Epithelial cell of proximal tubule (primary cell): ENCODE measurements at regions not wholly inside any gene's neighbourhood (a gene's known extent, or its start where the extent isn't known, plus 50 kb on each side); places are given as distances from the start of the nearest gene placed in this dataset.

ENCODE experiments used
- DNase-seq: peaks from one replicate; pipeline ENCODE4 v3.0.0-alpha.2; 2011; ENCODE audit warnings: low read depth
- H3K4me3 ChIP-seq: 2 replicates; pipeline ENCODE4 v1.5.1; 2011; ENCODE audit warnings: low read depth, mild to moderate bottlenecking, low read length
- TF ChIP-seq, protein P1 (sequence below): conservative IDR thresholded peaks from 2 replicates; pipeline ENCODE4 v1.5.1; 2012; ENCODE audit warnings: low read depth, mild to moderate bottlenecking, low read length

DNA sequence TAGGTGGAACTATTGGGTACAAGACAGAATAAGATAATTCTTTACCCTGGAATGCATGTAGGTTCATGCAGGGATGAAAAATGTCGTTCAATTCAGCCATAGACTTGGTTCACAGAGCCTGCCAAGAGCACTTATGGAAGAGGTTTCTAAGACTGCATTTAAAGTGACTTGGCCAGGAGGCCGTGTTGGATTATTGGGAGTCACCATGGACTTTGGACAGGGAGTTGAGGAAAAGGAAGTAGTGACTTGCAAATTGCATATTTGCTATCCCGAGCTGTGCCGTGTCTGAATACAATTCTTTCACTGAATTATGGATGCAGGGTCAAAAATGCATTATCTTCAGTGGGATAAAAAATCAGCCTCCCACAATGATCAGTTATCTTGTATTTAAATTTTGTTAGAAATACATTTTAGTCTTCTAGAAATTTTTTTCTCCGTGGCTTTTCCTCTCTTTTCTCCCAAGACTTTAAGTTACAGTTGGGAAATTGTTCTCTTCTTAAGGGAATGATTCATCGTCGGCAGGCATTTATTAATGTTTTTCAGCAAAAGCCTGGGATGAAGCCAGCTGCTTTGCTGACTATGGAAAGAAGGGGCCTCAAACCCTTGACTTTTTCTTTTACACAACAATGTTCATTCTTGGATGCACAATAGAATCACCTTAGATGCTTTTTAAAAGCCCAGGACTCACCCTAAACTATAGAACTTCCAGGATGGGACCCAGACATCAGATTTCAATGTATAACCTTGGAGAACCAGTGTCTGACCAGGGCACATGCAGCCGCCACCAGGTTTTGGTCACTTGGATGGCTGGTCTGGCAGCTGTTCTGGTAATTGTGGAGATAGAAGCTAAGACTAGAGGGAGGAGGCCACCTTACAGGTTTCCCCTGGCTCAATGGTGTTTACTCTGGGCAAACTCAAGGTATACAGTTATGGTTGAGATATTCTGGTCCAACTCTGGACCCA lies 70.8 kb downstream of the FAT3 start:
- TF ChIP-seq, protein P1, sequence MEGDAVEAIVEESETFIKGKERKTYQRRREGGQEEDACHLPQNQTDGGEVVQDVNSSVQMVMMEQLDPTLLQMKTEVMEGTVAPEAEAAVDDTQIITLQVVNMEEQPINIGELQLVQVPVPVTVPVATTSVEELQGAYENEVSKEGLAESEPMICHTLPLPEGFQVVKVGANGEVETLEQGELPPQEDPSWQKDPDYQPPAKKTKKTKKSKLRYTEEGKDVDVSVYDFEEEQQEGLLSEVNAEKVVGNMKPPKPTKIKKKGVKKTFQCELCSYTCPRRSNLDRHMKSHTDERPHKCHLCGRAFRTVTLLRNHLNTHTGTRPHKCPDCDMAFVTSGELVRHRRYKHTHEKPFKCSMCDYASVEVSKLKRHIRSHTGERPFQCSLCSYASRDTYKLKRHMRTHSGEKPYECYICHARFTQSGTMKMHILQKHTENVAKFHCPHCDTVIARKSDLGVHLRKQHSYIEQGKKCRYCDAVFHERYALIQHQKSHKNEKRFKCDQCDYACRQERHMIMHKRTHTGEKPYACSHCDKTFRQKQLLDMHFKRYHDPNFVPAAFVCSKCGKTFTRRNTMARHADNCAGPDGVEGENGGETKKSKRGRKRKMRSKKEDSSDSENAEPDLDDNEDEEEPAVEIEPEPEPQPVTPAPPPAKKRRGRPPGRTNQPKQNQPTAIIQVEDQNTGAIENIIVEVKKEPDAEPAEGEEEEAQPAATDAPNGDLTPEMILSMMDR = no peak
- DNase-seq = no peak

GRCh38 chr11:92296138-92296515 lies 71.5 kb downstream of the FAT3 start:
- DNase-seq = no peak
- no peak overlapping the region for H3K4me3 ChIP-seq
- TF ChIP-seq, protein P1 = no peak

More for the DNA sequence above, 70.8 kb downstream of the FAT3 start:
- no peak overlapping the region for H3K4me3 ChIP-seq

GRCh38 chr11:92297567-92298553 lies 73.2 kb downstream of the FAT3 start:
- DNase-seq = no peak
- H3K4me3 ChIP-seq = no peak overlapping the region
- TF ChIP-seq, protein P1 = no peak

- no peak overlapping the region for H3K4me3 ChIP-seq
- no peak for DNase-seq
- TF ChIP-seq, protein P1 = no peak
Observed at GRCh38 chr11:92300876-92301275, 76.3 kb downstream of the FAT3 start.

GRCh38 chr11:92302770-92303169 lies 78.2 kb downstream of the FAT3 start:
- no peak for DNase-seq
- TF ChIP-seq, protein P1 = no peak
- no peak overlapping the region for H3K4me3 ChIP-seq

DNA sequence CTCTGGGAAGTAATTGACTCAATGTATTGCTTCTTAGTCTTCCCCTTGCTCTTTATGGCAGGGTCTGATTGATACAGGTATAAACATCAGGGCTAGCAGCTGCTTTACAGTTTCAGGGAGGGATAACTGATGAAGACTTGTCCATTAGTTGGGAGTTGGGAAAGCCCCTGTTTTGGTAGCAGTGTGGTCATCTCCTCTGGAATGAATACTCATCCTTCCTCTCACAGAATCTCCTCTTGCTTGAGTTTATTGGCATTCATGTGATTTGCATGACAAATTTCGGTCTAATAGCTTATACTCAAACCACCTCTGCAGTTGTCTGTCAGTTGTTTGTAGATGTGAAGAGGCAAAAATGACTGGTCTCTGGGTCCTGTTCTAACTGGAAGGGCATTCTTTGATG lies 79.7 kb downstream of the FAT3 start:
- TF ChIP-seq, protein P1 = no peak
- no peak overlapping the region for H3K4me3 ChIP-seq
- DNase-seq = no peak
